Posterior vena cava (tissue), 2 donors: ENCODE measurements at regions not wholly inside any gene's neighbourhood (a gene's known extent, or its start where the extent isn't known, plus 50 kb on each side); places are given as distances from the start of the nearest gene placed in this dataset.

Experiments used
- DNase-seq: peaks from one replicate; pipeline ENCODE4 v3.0.0-alpha.2; 2020; ENCODE audit warnings: low spot score
- intact Hi-C, 2 donors: fragments of 100-400 bp; cut with DNase I; formaldehyde crosslinking; loops; one replicate each; pipeline versions ENCODE4 v1.14.1 to v1.14.2; 2022 to 2023
- donor health status: DM: yes; HTN: yes; CAD: no.
- donor health status: DM: yes; HTN: yes; CAD: no.

GRCh38 chr18:76209597-76209996 lies 285.4 kb downstream of the ZNF516 start:
- DNase-seq, result no peak
- intact Hi-C loops, result no loop called here

- DNase-seq, result no peak
- intact Hi-C loops, result no loop called here
These were observed 286.2 kb downstream of the ZNF516 start for GRCh38 chr18:76208678-76209306.

- intact Hi-C loops, result no loop called here
- DNase-seq, result no peak
These were observed 289.1 kb downstream of the ZNF516 start for GRCh38 chr18:76205906-76206305.

- DNase-seq, result no peak
- intact Hi-C loops, result no loop called here
These were observed 291.5 kb downstream of the ZNF516 start for GRCh38 chr18:76203552-76203951.

GRCh38 chr18:76202322-76202721 lies 292.7 kb downstream of the ZNF516 start:
- no peak for DNase-seq
- intact Hi-C loops, result no loop called here

GRCh38 chr18:76195601-76196000 lies 299.4 kb downstream of the ZNF516 start:
- DNase-seq, result no peak
- intact Hi-C loops, result no loop called here

- intact Hi-C loops, result no loop called here
- no peak for DNase-seq
These were observed 306.9 kb downstream of the ZNF516 start for GRCh38 chr18:76188097-76188496.

- no peak for DNase-seq
- intact Hi-C loops, result no loop called here
These were observed 315.8 kb downstream of the ZNF516 start for GRCh38 chr18:76179257-76179656.

- DNase-seq, result no peak
- intact Hi-C loops, result no loop called here
These were observed 317.9 kb downstream of the ZNF516 start for GRCh38 chr18:76177160-76177559.

- no peak for DNase-seq
- intact Hi-C loops, result no loop called here
These were observed 320.6 kb downstream of the ZNF516 start for GRCh38 chr18:76174451-76174850.

- DNase-seq, result no peak
These were observed 325.3 kb downstream of the ZNF516 start for GRCh38 chr18:76169733-76170132.

GRCh38 chr18:76167845-76168621 lies 327.0 kb downstream of the ZNF516 start:
- intact Hi-C loops, result no loop called here
- no peak for DNase-seq

More at GRCh38 chr18:76169733-76170132, 325.3 kb downstream of the ZNF516 start:
- intact Hi-C loops, result no loop called here

- intact Hi-C loops, result no loop called here
- no peak for DNase-seq
These were observed 327.6 kb downstream of the ZNF516 start for GRCh38 chr18:76167410-76167809.

GRCh38 chr18:76162886-76163285 lies 332.2 kb downstream of the ZNF516 start:
- intact Hi-C loops, result no loop called here
- no peak for DNase-seq

- no peak for DNase-seq
- intact Hi-C loops, result no loop called here
These were observed 333.1 kb downstream of the ZNF516 start for GRCh38 chr18:76161983-76162382.

- intact Hi-C loops, result no loop called here
- DNase-seq, result no peak
These were observed 341.4 kb downstream of the ZNF516 start for GRCh38 chr18:76153691-76154090.

GRCh38 chr18:76149734-76150133 lies 345.3 kb downstream of the ZNF516 start:
- intact Hi-C loops, result no loop called here
- DNase-seq, result no peak

- intact Hi-C loops, result no loop called here
These were observed 345.8 kb downstream of the ZNF516 start for GRCh38 chr18:76149284-76149683.

GRCh38 chr18:76145521-76146376 lies 349.3 kb downstream of the ZNF516 start:
- DNase-seq, result no peak
- intact Hi-C loops, result no loop called here

More at GRCh38 chr18:76149284-76149683, 345.8 kb downstream of the ZNF516 start:
- no peak for DNase-seq

- DNase-seq, result no peak
- intact Hi-C loops, result no loop called here
These were observed 350.2 kb downstream of the ZNF516 start for GRCh38 chr18:76144844-76145243.
